GM12878 (cell line): ENCODE measurements at regions not wholly inside any gene's neighbourhood (a gene's known extent, or its start where the extent isn't known, plus 50 kb on each side); places are given as distances from the start of the nearest gene placed in this dataset.

Experiments used
- ATAC-seq: fragments of 200-7000 bp; cut with Tn5 transposase; 3 replicates; pipeline ENCODE4 v1.9.1; 2020; ENCODE audit warnings: mild to moderate bottlenecking, moderate library complexity
- BruUV-seq: library from RNA; stranded (reverse); fragments of 400-500 nt; replicated peaks from 2 replicates; lab custom pipeline; 2021; lab: Mats Ljungman, UMichigan
- CTCF ChIA-PET: fragments of 300-600 bp; sonication (Branson Sonifier 250); formaldehyde crosslinking; extraction: SDS; loops from one replicate; lab custom pipeline; 2021; ENCODE audit warnings: inconsistent platforms; lab: Yijun Ruan, JAX
- POLR2A ChIA-PET: fragments of 350-600 bp; formaldehyde crosslinking; extraction: SDS; loops from one replicate; lab custom pipeline; 2021; ENCODE audit warnings: inconsistent platforms; lab: Charles Lee
- RAD21 ChIA-PET: fragments of 300-600 bp; sonication (Branson Sonifier 250); formaldehyde crosslinking; loops from one replicate; lab custom pipeline; 2023; ENCODE audit warnings: antibody characterized with exemption; ENCODE audit not compliant: unreplicated experiment; lab: Charles Lee
- SMC1A ChIA-PET: fragments of 300-600 bp; sonication (Branson Sonifier 250); formaldehyde crosslinking; loops from one replicate; lab custom pipeline; 2023; ENCODE audit not compliant: unreplicated experiment, uncharacterized antibody; lab: Charles Lee
- DNase-seq: peaks from one replicate; pipeline ENCODE4 v3.0.0-alpha.2; 2011; ENCODE audit warnings: low read depth, low spot score
- FAIRE-seq: peaks from 3 replicates; lab custom pipeline; 2011; peaks lifted over from hg19 to GRCh38; lab: Jason Lieb, UNC
- H2AFZ ChIP-seq: 2 replicates; pipeline ENCODE4 v1.6.0; 2011; ENCODE audit warnings: low read depth, low read length, control low read depth; ENCODE audit not compliant: control insufficient read depth
- H3K27ac ChIP-seq: 2 replicates; pipeline ENCODE4 v1.5.1; 2011; ENCODE audit warnings: control low read depth; ENCODE audit not compliant: control insufficient read depth, insufficient read depth
- H3K27me3 ChIP-seq, 2 experiments: replicated peaks in 1 of 2; 2 replicates each; pipeline versions ENCODE4 v1.6.0 to v1.6.1; 2011; ENCODE audit warnings: low read length in 1 of 2; ENCODE audit not compliant: control insufficient read depth in 2 of 2, insufficient read depth in 2 of 2
- H3K36me3 ChIP-seq, 2 experiments: 2 replicates each; pipeline ENCODE4 v1.5.1; 2011; ENCODE audit warnings: low read length in 1 of 2; ENCODE audit not compliant: control insufficient read depth in 2 of 2, insufficient read depth in 2 of 2
- H3K4me1 ChIP-seq: 2 replicates; pipeline ENCODE4 v1.6.1; 2011; ENCODE audit warnings: mild to moderate bottlenecking, low read length, moderate library complexity, mixed read lengths; ENCODE audit not compliant: control insufficient read depth, insufficient read depth
- H3K4me2 ChIP-seq: 2 replicates; pipeline ENCODE4 v1.6.0; 2011; ENCODE audit warnings: control low read depth; ENCODE audit not compliant: control insufficient read depth, insufficient read depth
- H3K4me3 ChIP-seq: fragments of 200-600 bp; sonication (generic); 2 replicates; pipeline ENCODE4 v1.5.1; 2016
- H3K79me2 ChIP-seq: 2 replicates; pipeline ENCODE4 v1.6.0; 2011; ENCODE audit warnings: low read length; ENCODE audit not compliant: control insufficient read depth, insufficient read depth
- H3K9ac ChIP-seq: 2 replicates; pipeline ENCODE4 v1.8.0; 2011; ENCODE audit warnings: low read length, control low read depth, mixed read lengths; ENCODE audit not compliant: control insufficient read depth, insufficient read depth
- H3K9me3 ChIP-seq: replicated peaks from 3 replicates; pipeline ENCODE4 v1.5.1; 2011; ENCODE audit warnings: mild to moderate bottlenecking, low read length; ENCODE audit not compliant: control insufficient read depth, insufficient read depth
- H4K20me1 ChIP-seq: 2 replicates; pipeline ENCODE4 v1.6.0; 2011; ENCODE audit not compliant: control insufficient read depth, insufficient read depth
- BACH1 ChIP-seq: fragments of 450-650 bp; IDR thresholded peaks from 2 replicates; pipeline ENCODE4 v1.6.1; 2017; ENCODE audit warnings: mild to moderate bottlenecking, borderline replicate concordance
- BMI1 ChIP-seq: fragments of 450-650 bp; IDR thresholded peaks from 2 replicates; pipeline ENCODE4 v1.6.1; 2016; ENCODE audit warnings: mild to moderate bottlenecking, moderate library complexity, borderline replicate concordance
- CBFB ChIP-seq: IDR thresholded peaks from 2 replicates; pipeline ENCODE4 v1.6.1; 2016; ENCODE audit warnings: antibody characterized with exemption, low read depth
- CBX3 ChIP-seq: fragments of 200-600 bp; sonication (generic); IDR thresholded peaks from 2 replicates; pipeline ENCODE4 v1.6.1; 2016; ENCODE audit warnings: low read depth, borderline replicate concordance
- ETV6 ChIP-seq, 2 experiments: fragments of 450-650 bp in 1 of 2; IDR thresholded peaks in 1 of 2; conservative IDR thresholded peaks in 1 of 2; 2 replicates each; pipeline ENCODE4 v1.6.1; 2014; ENCODE audit warnings: antibody characterized with exemption in 1 of 2, borderline replicate concordance in 1 of 2, low read depth in 1 of 2, mild to moderate bottlenecking in 1 of 2, moderate library complexity in 1 of 2
- EZH2 ChIP-seq: IDR thresholded peaks from 2 replicates; pipeline ENCODE4 v1.6.1; 2012; ENCODE audit warnings: low read depth, mild to moderate bottlenecking, control low read depth, inconsistent platforms, low read length, borderline replicate concordance; ENCODE audit not compliant: control insufficient read depth
- IKZF1 ChIP-seq: fragments of 450-650 bp; conservative IDR thresholded peaks from 2 replicates; pipeline ENCODE4 v1.6.1; 2017; ENCODE audit warnings: antibody characterized with exemption, mild to moderate bottlenecking
- JUND ChIP-seq: IDR thresholded peaks from 2 replicates; pipeline ENCODE4 v1.6.1; 2012; ENCODE audit warnings: low read depth, mild to moderate bottlenecking, low read length, improper control_type of control experiment, moderate library complexity
- PAX8 ChIP-seq: fragments of 450-650 bp; IDR thresholded peaks from 2 replicates; pipeline ENCODE4 v1.6.1; 2017; ENCODE audit warnings: mild to moderate bottlenecking, moderate library complexity
- PML ChIP-seq: IDR thresholded peaks from 2 replicates; pipeline ENCODE4 v1.6.1; 2012; ENCODE audit warnings: low read length, inconsistent platforms
- RCOR1 ChIP-seq: conservative IDR thresholded peaks from 2 replicates; pipeline ENCODE4 v1.6.1; 2012; ENCODE audit warnings: low read depth, low read length, improper control_type of control experiment
- TBL1XR1 ChIP-seq: IDR thresholded peaks from 2 replicates; pipeline ENCODE4 v1.6.1; 2012; ENCODE audit warnings: low read depth, low read length, improper control_type of control experiment
- WGBS: methylation state at CpG from one replicate; pipeline ENCODE4 v1.1.6; 2016; ENCODE audit warnings: low lambda C conversion rate; ENCODE audit not compliant: insufficient replicate concordance, insufficient coverage; ENCODE audit errors: missing lambda C conversion rate; 5-methylcytosine and 5-hydroxymethylcytosine counted together
- in situ Hi-C: fragments of 300-500 bp; cut with MboI; formaldehyde crosslinking; loops from 9 replicates; pipeline ENCODE4 v1.14.3; 2018; ENCODE audit warnings: mixed read lengths
- intact Hi-C: fragments of 100-400 bp; cut with micrococcal nuclease; formaldehyde crosslinking; loops from one replicate; pipeline ENCODE4 v1.14.2; 2022; ENCODE audit not compliant: unreplicated experiment
- TF ChIP-seq, protein P1 (sequence below): IDR thresholded peaks from 2 replicates; pipeline ENCODE4 v1.6.1; 2012; ENCODE audit warnings: low read length, inconsistent platforms
- TF ChIP-seq, protein P2 (sequence below): fragments of 450-650 bp; IDR thresholded peaks from 2 replicates; pipeline ENCODE4 v1.6.1; 2017; ENCODE audit warnings: mild to moderate bottlenecking, moderate library complexity
- TF ChIP-seq, protein P3 (sequence below): fragments of 450-650 bp; IDR thresholded peaks from 2 replicates; pipeline ENCODE4 v1.6.1; 2018; ENCODE audit warnings: borderline replicate concordance, mild to moderate bottlenecking; ENCODE audit not compliant: partially characterized antibody

DNA sequence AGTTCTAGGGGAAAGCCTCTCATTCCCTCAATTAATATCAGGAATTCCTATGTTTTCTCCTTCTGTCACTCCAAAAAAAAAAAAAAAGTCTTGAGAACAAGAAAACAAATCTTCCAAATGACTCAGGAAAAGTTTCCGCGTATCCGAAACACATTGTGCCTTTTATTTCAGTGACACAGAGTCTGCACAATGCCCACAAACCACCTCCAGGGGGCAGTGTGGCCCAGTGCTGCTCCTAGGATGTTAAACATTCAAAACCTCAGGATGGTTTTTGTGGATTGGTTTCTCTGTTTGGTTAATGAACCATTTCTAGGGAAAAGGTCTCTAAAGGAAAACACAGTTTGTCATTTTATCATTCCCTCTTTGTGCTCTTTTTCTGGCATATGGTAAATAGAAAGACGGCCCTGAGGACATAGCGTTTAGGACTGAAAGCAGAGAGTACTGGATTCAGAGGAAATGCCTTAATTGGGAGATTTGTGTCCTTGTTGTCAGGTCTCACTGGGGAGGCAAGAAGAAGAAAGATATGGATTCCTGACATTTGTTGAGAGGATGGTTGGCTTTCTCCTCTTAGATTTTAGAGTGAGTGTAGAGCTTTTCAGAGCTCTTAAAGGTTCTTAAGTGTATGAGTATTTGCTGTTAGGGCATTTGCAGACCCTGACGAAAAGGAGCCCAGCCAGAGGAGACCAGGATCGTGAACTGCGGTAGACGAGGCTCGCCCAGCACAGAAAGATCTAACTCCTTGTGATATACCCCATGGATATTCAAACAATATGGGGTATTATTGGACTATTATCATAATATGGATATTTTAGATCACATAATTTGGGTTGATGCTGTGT, 65.7 kb upstream of the MAP9 start:
- H3K79me2 ChIP-seq = no peaks in the 10 kb centered on the region
- H3K4me1 ChIP-seq = no peaks in the 10 kb centered on the region
- DNase-seq (no peak), ATAC-seq (peak; percentile 89), FAIRE-seq (peak; percentile 95)
- H3K36me3 ChIP-seq = no peaks in the 10 kb centered on the region
- H4K20me1 ChIP-seq = no peaks in the 10 kb centered on the region
- in situ Hi-C loops = loop anchor here (5.0 kb wide), 1 partner anchor 350 kb away; no protein-coding TSS in a partner anchor
- intact Hi-C loops = loop anchor here (1.0 kb wide), 2 partner anchors 345 to 511 kb away; partner anchors contain the start of gene CTSO
- no peak overlapping the region for H3K27ac ChIP-seq
- H3K4me2 ChIP-seq = no peak overlapping the region
- H3K4me3 ChIP-seq = no peak overlapping the region
- no peaks in the 10 kb centered on the region; a peak in 1 of 4 replicates for H3K27me3 ChIP-seq
- ChIA-PET SMC1A (interaction anchor here (0.6 to 3.4 kb wide), 17 partner anchors 50 to 510 kb away, joined by 3 to 34 read pairs (median 5); partner anchors contain the start of genes CTSO and GUCY1B1), RAD21 (interaction anchor here (1.0 to 2.8 kb wide), 7 partner anchors 87 to 510 kb away, joined by 3 to 39 read pairs (median 6); partner anchors contain the start of gene CTSO), POLR2A (interaction anchor here (1.6 kb wide), 1 partner anchor 225 kb away, joined by 4 read pairs; no protein-coding TSS in a partner anchor), CTCF (interaction anchor here (0.6 to 7.6 kb wide), 23 partner anchors 8 to 530 kb away, joined by 3 to 60 read pairs (median 5); partner anchors contain the start of gene CTSO)
- WGBS = 10% methylated on average over 10 of the region's 10 CpGs
- BruUV-seq = no TSS peak
- H2AFZ ChIP-seq = no peak overlapping the region
- no peaks in the 10 kb centered on the region for H3K9me3 ChIP-seq
- no peak overlapping the region for H3K9ac ChIP-seq
- TF ChIP-seq, protein P1, sequence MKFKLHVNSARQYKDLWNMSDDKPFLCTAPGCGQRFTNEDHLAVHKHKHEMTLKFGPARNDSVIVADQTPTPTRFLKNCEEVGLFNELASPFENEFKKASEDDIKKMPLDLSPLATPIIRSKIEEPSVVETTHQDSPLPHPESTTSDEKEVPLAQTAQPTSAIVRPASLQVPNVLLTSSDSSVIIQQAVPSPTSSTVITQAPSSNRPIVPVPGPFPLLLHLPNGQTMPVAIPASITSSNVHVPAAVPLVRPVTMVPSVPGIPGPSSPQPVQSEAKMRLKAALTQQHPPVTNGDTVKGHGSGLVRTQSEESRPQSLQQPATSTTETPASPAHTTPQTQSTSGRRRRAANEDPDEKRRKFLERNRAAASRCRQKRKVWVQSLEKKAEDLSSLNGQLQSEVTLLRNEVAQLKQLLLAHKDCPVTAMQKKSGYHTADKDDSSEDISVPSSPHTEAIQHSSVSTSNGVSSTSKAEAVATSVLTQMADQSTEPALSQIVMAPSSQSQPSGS = no peak
- TF ChIP-seq IKZF1 = 0 out of 2 replicates have a peak, but pooled peaks have one; percentile 36
- no peak for TF ChIP-seq TBL1XR1
- no peak for TF ChIP-seq PAX8
- no peak for TF ChIP-seq CBX3
- TF ChIP-seq ETV6 (conservative IDR thresholded peaks at IDR 0.05 in 1 of 2, IDR thresholded peaks at IDR 0.05 in 1 of 2; ENCODE audit: borderline replicate concordance in 1 of 2, low read depth in 1 of 2) = no peak
- TF ChIP-seq EZH2 = no peak
- no peak for TF ChIP-seq BMI1
- TF ChIP-seq BACH1 = no peak
- TF ChIP-seq, protein P2, sequence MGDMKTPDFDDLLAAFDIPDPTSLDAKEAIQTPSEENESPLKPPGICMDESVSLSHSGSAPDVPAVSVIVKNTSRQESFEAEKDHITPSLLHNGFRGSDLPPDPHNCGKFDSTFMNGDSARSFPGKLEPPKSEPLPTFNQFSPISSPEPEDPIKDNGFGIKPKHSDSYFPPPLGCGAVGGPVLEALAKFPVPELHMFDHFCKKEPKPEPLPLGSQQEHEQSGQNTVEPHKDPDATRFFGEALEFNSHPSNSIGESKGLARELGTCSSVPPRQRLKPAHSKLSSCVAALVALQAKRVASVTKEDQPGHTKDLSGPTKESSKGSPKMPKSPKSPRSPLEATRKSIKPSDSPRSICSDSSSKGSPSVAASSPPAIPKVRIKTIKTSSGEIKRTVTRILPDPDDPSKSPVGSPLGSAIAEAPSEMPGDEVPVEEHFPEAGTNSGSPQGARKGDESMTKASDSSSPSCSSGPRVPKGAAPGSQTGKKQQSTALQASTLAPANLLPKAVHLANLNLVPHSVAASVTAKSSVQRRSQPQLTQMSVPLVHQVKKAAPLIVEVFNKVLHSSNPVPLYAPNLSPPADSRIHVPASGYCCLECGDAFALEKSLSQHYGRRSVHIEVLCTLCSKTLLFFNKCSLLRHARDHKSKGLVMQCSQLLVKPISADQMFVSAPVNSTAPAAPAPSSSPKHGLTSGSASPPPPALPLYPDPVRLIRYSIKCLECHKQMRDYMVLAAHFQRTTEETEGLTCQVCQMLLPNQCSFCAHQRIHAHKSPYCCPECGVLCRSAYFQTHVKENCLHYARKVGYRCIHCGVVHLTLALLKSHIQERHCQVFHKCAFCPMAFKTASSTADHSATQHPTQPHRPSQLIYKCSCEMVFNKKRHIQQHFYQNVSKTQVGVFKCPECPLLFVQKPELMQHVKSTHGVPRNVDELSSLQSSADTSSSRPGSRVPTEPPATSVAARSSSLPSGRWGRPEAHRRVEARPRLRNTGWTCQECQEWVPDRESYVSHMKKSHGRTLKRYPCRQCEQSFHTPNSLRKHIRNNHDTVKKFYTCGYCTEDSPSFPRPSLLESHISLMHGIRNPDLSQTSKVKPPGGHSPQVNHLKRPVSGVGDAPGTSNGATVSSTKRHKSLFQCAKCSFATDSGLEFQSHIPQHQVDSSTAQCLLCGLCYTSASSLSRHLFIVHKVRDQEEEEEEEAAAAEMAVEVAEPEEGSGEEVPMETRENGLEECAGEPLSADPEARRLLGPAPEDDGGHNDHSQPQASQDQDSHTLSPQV = no peak
- no peak for TF ChIP-seq JUND
- TF ChIP-seq CBFB = no peak
- no peak for TF ChIP-seq RCOR1
- TF ChIP-seq, protein P3, sequence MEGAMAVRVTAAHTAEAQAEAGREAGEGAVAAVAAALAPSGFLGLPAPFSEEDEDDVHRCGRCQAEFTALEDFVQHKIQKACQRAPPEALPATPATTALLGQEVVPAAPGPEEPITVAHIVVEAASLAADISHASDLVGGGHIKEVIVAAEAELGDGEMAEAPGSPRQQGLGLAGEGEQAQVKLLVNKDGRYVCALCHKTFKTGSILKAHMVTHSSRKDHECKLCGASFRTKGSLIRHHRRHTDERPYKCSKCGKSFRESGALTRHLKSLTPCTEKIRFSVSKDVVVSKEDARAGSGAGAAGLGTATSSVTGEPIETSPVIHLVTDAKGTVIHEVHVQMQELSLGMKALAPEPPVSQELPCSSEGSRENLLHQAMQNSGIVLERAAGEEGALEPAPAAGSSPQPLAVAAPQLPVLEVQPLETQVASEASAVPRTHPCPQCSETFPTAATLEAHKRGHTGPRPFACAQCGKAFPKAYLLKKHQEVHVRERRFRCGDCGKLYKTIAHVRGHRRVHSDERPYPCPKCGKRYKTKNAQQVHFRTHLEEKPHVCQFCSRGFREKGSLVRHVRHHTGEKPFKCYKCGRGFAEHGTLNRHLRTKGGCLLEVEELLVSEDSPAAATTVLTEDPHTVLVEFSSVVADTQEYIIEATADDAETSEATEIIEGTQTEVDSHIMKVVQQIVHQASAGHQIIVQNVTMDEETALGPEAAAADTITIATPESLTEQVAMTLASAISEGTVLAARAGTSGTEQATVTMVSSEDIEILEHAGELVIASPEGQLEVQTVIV = no peak
- TF ChIP-seq PML = no peak
